ENCODE measurements at regions not wholly inside any gene's neighbourhood (a gene's known extent, or its start where the extent isn't known, plus 50 kb on each side); places are given as distances from the start of the nearest gene placed in this dataset.

DNA sequence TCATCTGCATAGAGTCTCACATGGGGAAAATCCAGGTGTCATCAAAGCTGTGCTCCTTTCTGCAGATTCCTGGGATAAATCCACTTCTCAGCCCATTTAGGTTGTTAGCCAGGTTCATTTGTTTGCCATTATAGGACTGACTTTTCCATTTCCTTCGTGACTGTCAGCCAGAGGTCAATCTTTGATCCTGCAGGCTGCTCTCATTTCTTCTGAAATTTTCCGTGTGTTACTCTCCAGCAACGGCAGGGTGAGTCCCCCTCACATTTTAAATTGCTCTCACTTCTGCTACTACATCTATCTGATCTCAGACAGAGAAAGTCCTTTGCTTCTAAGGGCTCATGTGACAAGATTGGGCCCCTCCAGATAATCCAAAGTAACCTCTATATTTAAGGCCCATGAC lies 150.7 kb upstream of the BET1 start (continued):
- TF ChIP-seq, protein P1, sequence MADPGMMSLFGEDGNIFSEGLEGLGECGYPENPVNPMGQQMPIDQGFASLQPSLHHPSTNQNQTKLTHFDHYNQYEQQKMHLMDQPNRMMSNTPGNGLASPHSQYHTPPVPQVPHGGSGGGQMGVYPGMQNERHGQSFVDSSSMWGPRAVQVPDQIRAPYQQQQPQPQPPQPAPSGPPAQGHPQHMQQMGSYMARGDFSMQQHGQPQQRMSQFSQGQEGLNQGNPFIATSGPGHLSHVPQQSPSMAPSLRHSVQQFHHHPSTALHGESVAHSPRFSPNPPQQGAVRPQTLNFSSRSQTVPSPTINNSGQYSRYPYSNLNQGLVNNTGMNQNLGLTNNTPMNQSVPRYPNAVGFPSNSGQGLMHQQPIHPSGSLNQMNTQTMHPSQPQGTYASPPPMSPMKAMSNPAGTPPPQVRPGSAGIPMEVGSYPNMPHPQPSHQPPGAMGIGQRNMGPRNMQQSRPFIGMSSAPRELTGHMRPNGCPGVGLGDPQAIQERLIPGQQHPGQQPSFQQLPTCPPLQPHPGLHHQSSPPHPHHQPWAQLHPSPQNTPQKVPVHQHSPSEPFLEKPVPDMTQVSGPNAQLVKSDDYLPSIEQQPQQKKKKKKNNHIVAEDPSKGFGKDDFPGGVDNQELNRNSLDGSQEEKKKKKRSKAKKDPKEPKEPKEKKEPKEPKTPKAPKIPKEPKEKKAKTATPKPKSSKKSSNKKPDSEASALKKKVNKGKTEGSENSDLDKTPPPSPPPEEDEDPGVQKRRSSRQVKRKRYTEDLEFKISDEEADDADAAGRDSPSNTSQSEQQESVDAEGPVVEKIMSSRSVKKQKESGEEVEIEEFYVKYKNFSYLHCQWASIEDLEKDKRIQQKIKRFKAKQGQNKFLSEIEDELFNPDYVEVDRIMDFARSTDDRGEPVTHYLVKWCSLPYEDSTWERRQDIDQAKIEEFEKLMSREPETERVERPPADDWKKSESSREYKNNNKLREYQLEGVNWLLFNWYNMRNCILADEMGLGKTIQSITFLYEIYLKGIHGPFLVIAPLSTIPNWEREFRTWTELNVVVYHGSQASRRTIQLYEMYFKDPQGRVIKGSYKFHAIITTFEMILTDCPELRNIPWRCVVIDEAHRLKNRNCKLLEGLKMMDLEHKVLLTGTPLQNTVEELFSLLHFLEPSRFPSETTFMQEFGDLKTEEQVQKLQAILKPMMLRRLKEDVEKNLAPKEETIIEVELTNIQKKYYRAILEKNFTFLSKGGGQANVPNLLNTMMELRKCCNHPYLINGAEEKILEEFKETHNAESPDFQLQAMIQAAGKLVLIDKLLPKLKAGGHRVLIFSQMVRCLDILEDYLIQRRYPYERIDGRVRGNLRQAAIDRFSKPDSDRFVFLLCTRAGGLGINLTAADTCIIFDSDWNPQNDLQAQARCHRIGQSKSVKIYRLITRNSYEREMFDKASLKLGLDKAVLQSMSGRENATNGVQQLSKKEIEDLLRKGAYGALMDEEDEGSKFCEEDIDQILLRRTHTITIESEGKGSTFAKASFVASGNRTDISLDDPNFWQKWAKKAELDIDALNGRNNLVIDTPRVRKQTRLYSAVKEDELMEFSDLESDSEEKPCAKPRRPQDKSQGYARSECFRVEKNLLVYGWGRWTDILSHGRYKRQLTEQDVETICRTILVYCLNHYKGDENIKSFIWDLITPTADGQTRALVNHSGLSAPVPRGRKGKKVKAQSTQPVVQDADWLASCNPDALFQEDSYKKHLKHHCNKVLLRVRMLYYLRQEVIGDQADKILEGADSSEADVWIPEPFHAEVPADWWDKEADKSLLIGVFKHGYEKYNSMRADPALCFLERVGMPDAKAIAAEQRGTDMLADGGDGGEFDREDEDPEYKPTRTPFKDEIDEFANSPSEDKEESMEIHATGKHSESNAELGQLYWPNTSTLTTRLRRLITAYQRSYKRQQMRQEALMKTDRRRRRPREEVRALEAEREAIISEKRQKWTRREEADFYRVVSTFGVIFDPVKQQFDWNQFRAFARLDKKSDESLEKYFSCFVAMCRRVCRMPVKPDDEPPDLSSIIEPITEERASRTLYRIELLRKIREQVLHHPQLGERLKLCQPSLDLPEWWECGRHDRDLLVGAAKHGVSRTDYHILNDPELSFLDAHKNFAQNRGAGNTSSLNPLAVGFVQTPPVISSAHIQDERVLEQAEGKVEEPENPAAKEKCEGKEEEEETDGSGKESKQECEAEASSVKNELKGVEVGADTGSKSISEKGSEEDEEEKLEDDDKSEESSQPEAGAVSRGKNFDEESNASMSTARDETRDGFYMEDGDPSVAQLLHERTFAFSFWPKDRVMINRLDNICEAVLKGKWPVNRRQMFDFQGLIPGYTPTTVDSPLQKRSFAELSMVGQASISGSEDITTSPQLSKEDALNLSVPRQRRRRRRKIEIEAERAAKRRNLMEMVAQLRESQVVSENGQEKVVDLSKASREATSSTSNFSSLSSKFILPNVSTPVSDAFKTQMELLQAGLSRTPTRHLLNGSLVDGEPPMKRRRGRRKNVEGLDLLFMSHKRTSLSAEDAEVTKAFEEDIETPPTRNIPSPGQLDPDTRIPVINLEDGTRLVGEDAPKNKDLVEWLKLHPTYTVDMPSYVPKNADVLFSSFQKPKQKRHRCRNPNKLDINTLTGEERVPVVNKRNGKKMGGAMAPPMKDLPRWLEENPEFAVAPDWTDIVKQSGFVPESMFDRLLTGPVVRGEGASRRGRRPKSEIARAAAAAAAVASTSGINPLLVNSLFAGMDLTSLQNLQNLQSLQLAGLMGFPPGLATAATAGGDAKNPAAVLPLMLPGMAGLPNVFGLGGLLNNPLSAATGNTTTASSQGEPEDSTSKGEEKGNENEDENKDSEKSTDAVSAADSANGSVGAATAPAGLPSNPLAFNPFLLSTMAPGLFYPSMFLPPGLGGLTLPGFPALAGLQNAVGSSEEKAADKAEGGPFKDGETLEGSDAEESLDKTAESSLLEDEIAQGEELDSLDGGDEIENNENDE (IDR thresholded peaks at IDR 0.05; ENCODE audit: insufficient replicate concordance, low read length): no peak
- TF ChIP-seq BACH1 (IDR thresholded peaks at IDR 0.05; ENCODE audit: low read length) (no peak), CREB1 (IDR thresholded peaks at IDR 0.05) (no peak), POLR2AphosphoS5 (IDR thresholded peaks at IDR 0.05; ENCODE audit: low read depth, low read length) (no peak), YY1 (IDR thresholded peaks at IDR 0.05; ENCODE audit: low read depth, low read length) (no peak)

All from H1 (cell line).